PFSK-1 (cell line): ENCODE measurements at regions not wholly inside any gene's neighbourhood (a gene's known extent, or its start where the extent isn't known, plus 50 kb on each side); places are given as distances from the start of the nearest gene placed in this dataset.

ENCODE experiments used
- POLR2AphosphoS5 ChIP-seq: IDR thresholded peaks from 2 replicates; pipeline ENCODE4 v1.6.1; 2012; ENCODE audit warnings: low read depth, mild to moderate bottlenecking, control low read depth, low read length, moderate library complexity
- TAF1 ChIP-seq: IDR thresholded peaks from 2 replicates; pipeline ENCODE4 v1.6.1; 2012; ENCODE audit warnings: low read length, control low read depth, borderline replicate concordance; ENCODE audit not compliant: insufficient read depth

DNA sequence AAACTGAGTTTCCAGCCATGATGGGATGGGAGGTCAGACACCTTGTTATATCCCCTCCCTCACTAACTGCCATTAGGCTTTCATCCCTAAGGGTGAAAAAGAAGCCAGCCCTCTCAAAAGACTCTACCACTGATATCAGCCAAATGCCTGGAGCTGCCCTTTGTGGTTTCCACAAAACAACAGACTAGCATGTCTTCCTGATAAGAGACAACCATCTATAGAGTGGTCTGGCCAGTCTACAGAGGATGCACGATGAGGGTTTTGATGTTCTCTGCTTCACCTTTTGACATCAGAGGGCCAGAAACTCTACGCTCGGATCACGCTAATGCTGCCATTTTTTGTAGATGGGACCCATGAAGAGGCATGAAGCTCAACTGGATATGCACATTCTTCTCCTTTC lies 61.7 kb upstream of the ARHGAP18 start:
- TF ChIP-seq TAF1, result no peak
- TF ChIP-seq POLR2AphosphoS5, result no peak
